HG03135 (cell line): ENCODE measurements at regions not wholly inside any gene's neighbourhood (a gene's known extent, or its start where the extent isn't known, plus 50 kb on each side); places are given as distances from the start of the nearest gene placed in this dataset.

Source experiments
- ATAC-seq: cut with Tn5 transposase; IDR thresholded peaks from one replicate; pipeline ENCODE4 v1.9.1; 2021; ENCODE audit warnings: mild to moderate bottlenecking, moderate library complexity; ENCODE audit not compliant: unreplicated experiment

DNA sequence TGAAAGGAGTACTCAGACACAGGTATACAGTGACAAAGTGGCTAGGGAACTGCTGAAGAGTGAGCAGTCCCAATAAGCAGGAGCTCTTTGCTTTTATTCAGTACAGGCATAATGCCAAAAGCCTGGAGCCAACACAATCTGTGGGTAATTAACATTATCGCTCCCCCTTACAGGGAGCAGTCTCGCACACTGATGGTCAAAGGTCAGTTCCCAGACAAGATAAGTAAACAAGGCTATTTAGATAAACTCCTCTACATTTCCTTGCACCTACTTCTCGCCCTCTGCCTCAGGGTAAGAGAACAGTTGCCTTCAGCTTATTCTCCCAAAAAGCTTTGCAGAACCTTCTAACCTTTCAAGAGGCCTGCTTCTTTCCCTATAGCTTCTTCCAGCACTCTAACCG lies 73.9 kb upstream of the TAF9B start:
- ATAC-seq: no peak

DNA sequence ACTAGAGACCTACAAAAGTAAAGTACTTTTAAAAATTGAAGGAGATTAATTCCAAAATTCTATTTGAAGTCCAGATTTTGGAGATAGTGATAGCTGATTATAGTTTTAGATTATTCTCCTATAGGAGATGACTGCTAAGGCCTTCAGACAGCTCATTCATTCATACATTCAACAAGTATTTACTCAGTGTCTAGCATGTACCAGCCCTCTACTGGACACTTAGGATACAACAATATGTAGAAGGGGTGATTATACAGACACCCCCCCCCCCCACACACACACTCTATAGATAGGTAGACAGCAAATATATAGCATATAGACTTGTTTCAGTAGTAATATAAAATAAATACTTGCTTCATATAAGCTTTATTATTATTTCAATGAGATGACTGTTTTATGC lies 60.4 kb upstream of the TAF9B start:
- ATAC-seq: peak; percentile 59
